Mesendoderm (in vitro differentiated cells): ENCODE measurements at regions not wholly inside any gene's neighbourhood (a gene's known extent, or its start where the extent isn't known, plus 50 kb on each side); places are given as distances from the start of the nearest gene placed in this dataset.
A peak's percentile ranks its signal among the peaks of the same experiment; 100 is the strongest.

Experiments used
- DNase-seq: peaks from one replicate; pipeline ENCODE4 v3.0.0; 2013
- H2AK5ac ChIP-seq: 2 replicates; pipeline ENCODE4 v1.6.1; 2013; ENCODE audit warnings: low read length, inconsistent platforms
- H2BK120ac ChIP-seq: 2 replicates; pipeline ENCODE4 v1.6.1; 2013; ENCODE audit warnings: low read depth, mild to moderate bottlenecking, low read length, moderate library complexity, mixed read lengths
- H2BK15ac ChIP-seq: replicated peaks from 2 replicates; pipeline ENCODE4 v1.6.1; 2013; ENCODE audit warnings: low read depth, mild to moderate bottlenecking, moderate library complexity
- H2BK5ac ChIP-seq: 2 replicates; pipeline ENCODE4 v1.6.1; 2013; ENCODE audit warnings: low read length, inconsistent platforms
- H3K18ac ChIP-seq: 2 replicates; pipeline ENCODE4 v1.6.1; 2013; ENCODE audit warnings: mild to moderate bottlenecking, low read length, mixed read lengths
- H3K23ac ChIP-seq: one replicate; pipeline ENCODE4 v1.6.1; 2013; ENCODE audit warnings: low read length
- H3K27ac ChIP-seq: 2 replicates; pipeline ENCODE4 v1.5.1; 2013; ENCODE audit warnings: low read depth, mild to moderate bottlenecking, inconsistent platforms, low read length, moderate library complexity
- H3K27me3 ChIP-seq: 2 replicates; pipeline ENCODE4 v1.6.1; 2013; ENCODE audit warnings: low read length, control low read depth, mild to moderate bottlenecking, inconsistent platforms; ENCODE audit not compliant: insufficient read depth, poor library complexity
- H3K36me3 ChIP-seq: 2 replicates; pipeline ENCODE4 v1.6.1; 2013; ENCODE audit warnings: low read length, inconsistent platforms; ENCODE audit not compliant: control insufficient read depth, insufficient read depth
- H3K4ac ChIP-seq: one replicate; pipeline ENCODE4 v1.6.1; 2013; ENCODE audit warnings: low read depth, mild to moderate bottlenecking, low read length, moderate library complexity
- H3K4me1 ChIP-seq: 2 replicates; pipeline ENCODE4 v1.6.1; 2013; ENCODE audit warnings: low read depth, low read length, inconsistent platforms; ENCODE audit not compliant: control insufficient read depth
- H3K4me2 ChIP-seq: 2 replicates; pipeline ENCODE4 v1.6.1; 2013; ENCODE audit warnings: low read length
- H3K4me3 ChIP-seq: 2 replicates; pipeline ENCODE4 v1.5.1; 2013; ENCODE audit warnings: mild to moderate bottlenecking, low read length
- H3K56ac ChIP-seq: one replicate; pipeline ENCODE4 v1.6.1; 2013; ENCODE audit warnings: low read length
- H3K79me1 ChIP-seq: 2 replicates; pipeline ENCODE4 v1.6.1; 2013; ENCODE audit warnings: low read length, inconsistent platforms
- H3K79me2 ChIP-seq: 2 replicates; pipeline ENCODE4 v1.6.1; 2013; ENCODE audit warnings: mild to moderate bottlenecking, low read length; ENCODE audit not compliant: control insufficient read depth, insufficient read depth
- H3K9ac ChIP-seq: 2 replicates; pipeline ENCODE4 v1.6.1; 2013; ENCODE audit warnings: low read length, inconsistent platforms
- H4K5ac ChIP-seq: one replicate; pipeline ENCODE4 v1.6.1; 2013; ENCODE audit warnings: low read length
- H4K8ac ChIP-seq: one replicate; pipeline ENCODE4 v1.6.1; 2013; ENCODE audit warnings: low read depth, mild to moderate bottlenecking, control low read depth, low read length, moderate library complexity
- WGBS: extraction: QIAGEN DNeasy Blood & Tissue Kit; methylation state at CpG from one replicate; pipeline ENCODE4 v1.1.7; 2013; ENCODE audit warnings: low lambda C conversion rate, missing lambda C conversion rate; ENCODE audit not compliant: insufficient coverage; ENCODE audit errors: extremely low coverage; 5-methylcytosine and 5-hydroxymethylcytosine counted together

- H3K56ac ChIP-seq, result no peak overlapping the region
- H4K8ac ChIP-seq, result no peak overlapping the region
- no peak for DNase-seq
- H2BK5ac ChIP-seq, result no peak overlapping the region
- H3K18ac ChIP-seq, result no peak overlapping the region
- H3K9ac ChIP-seq, result no peak overlapping the region
- no peak overlapping the region for H2BK15ac ChIP-seq
- no peak overlapping the region for H4K5ac ChIP-seq
- no peaks in the 10 kb centered on the region for H3K27me3 ChIP-seq
- no peaks in the 10 kb centered on the region for H3K36me3 ChIP-seq
- no peak overlapping the region for H2AK5ac ChIP-seq
- H3K4ac ChIP-seq, result no peak overlapping the region
- no peak overlapping the region for H2BK120ac ChIP-seq
- no peak overlapping the region for H3K4me2 ChIP-seq
- H3K4me3 ChIP-seq, result no peak overlapping the region
- no peaks in the 10 kb centered on the region for H3K4me1 ChIP-seq
- no peak overlapping the region for H3K27ac ChIP-seq
- no CpG with 5 or more reads among the region's 16 CpGs for WGBS
- H3K79me2 ChIP-seq, result no peaks in the 10 kb centered on the region
- H3K23ac ChIP-seq, result no peak overlapping the region
- no peaks in the 10 kb centered on the region for H3K79me1 ChIP-seq
Observed at GRCh38 chr10:2143213-2143835, 406.0 kb upstream of the ADARB2 start.

GRCh38 chr10:2139746-2140145 is 402.4 kb upstream of the ADARB2 start:
- Histone ChIP-seq H3K4me3 (no peak overlapping the region), H3K36me3 (no peaks in the 10 kb centered on the region), H3K79me2 (no peaks in the 10 kb centered on the region), H3K27me3 (no peaks in the 10 kb centered on the region), H3K23ac (no peak overlapping the region), H4K8ac (no peak overlapping the region), H3K79me1 (no peaks in the 10 kb centered on the region), H4K5ac (no peak overlapping the region), H2BK15ac (no peak overlapping the region), H2BK5ac (no peak overlapping the region), H3K27ac (no peak overlapping the region), H2AK5ac (no peak overlapping the region), H3K56ac (no peak overlapping the region), H2BK120ac (no peak overlapping the region), H3K4ac (no peak overlapping the region), H3K4me2 (no peak overlapping the region), H3K18ac (no peak overlapping the region), H3K9ac (no peak overlapping the region), H3K4me1 (no peaks in the 10 kb centered on the region)
- DNase-seq, result no peak
- WGBS, result no CpG with 5 or more reads among the region's 1 CpG

- no peaks in the 10 kb centered on the region for H3K79me2 ChIP-seq
- no peaks in the 10 kb centered on the region for H3K36me3 ChIP-seq
- no peak overlapping the region for H4K5ac ChIP-seq
- no peak overlapping the region for H2BK5ac ChIP-seq
- H3K23ac ChIP-seq, result no peak overlapping the region
- H3K27ac ChIP-seq, result no peak overlapping the region
- no peak overlapping the region for H3K4me2 ChIP-seq
- WGBS, result no CpG with 5 or more reads among the region's 4 CpGs
- no peak overlapping the region for H3K4ac ChIP-seq
- DNase-seq, result peak; percentile 83
- H3K4me1 ChIP-seq, result no peaks in the 10 kb centered on the region
- no peaks in the 10 kb centered on the region for H3K79me1 ChIP-seq
- no peak overlapping the region for H2BK15ac ChIP-seq
- no peak overlapping the region for H3K18ac ChIP-seq
- H4K8ac ChIP-seq, result no peak overlapping the region
- H3K4me3 ChIP-seq, result no peak overlapping the region
- no peak overlapping the region for H3K9ac ChIP-seq
- no peak overlapping the region for H2AK5ac ChIP-seq
- H3K56ac ChIP-seq, result no peak overlapping the region
- H3K27me3 ChIP-seq, result no peaks in the 10 kb centered on the region
- H2BK120ac ChIP-seq, result no peak overlapping the region
Observed at GRCh38 chr10:2137549-2138174, 400.3 kb upstream of the ADARB2 start.

- Histone ChIP-seq H3K4me1 (no peaks in the 10 kb centered on the region), H3K56ac (no peak overlapping the region), H3K79me1 (no peaks in the 10 kb centered on the region), H4K5ac (no peak overlapping the region), H3K27me3 (no peaks in the 10 kb centered on the region), H2AK5ac (no peak overlapping the region), H3K4me3 (no peak overlapping the region), H3K9ac (no peak overlapping the region), H3K23ac (no peak overlapping the region), H4K8ac (no peak overlapping the region), H3K18ac (no peak overlapping the region), H3K27ac (no peak overlapping the region), H3K79me2 (no peaks in the 10 kb centered on the region), H2BK5ac (no peak overlapping the region), H3K36me3 (no peaks in the 10 kb centered on the region), H3K4ac (no peak overlapping the region), H3K4me2 (no peak overlapping the region), H2BK120ac (no peak overlapping the region), H2BK15ac (no peak overlapping the region)
- peak; percentile 23 for DNase-seq
- WGBS, result no CpG with 5 or more reads among the region's 10 CpGs
Observed at GRCh38 chr10:2130705-2131305, 393.5 kb upstream of the ADARB2 start.

GRCh38 chr10:2128991-2129390 is 391.7 kb upstream of the ADARB2 start:
- Histone ChIP-seq H2BK5ac (no peak overlapping the region), H3K79me2 (no peaks in the 10 kb centered on the region), H2BK15ac (no peak overlapping the region), H3K4me1 (no peaks in the 10 kb centered on the region), H2BK120ac (no peak overlapping the region), H2AK5ac (no peak overlapping the region), H3K18ac (no peak overlapping the region), H4K5ac (no peak overlapping the region), H3K4me3 (no peak overlapping the region), H3K27me3 (no peaks in the 10 kb centered on the region), H3K27ac (no peak overlapping the region), H3K4ac (no peak overlapping the region), H3K4me2 (no peak overlapping the region), H3K79me1 (no peaks in the 10 kb centered on the region), H3K36me3 (no peaks in the 10 kb centered on the region), H3K23ac (no peak overlapping the region), H3K56ac (no peak overlapping the region), H4K8ac (no peak overlapping the region), H3K9ac (no peak overlapping the region)
- no CpG with 5 or more reads among the region's 3 CpGs for WGBS
- no peak for DNase-seq
